ENCODE measurements at regions not wholly inside any gene's neighbourhood (a gene's known extent, or its start where the extent isn't known, plus 50 kb on each side); places are given as distances from the start of the nearest gene placed in this dataset.

GRCh38 chr9:110099236-110100095 is 108.5 kb downstream of the C9orf152 start:
- Histone ChIP-seq H3K9me3 (ENCODE audit: insufficient read depth, low read depth, low read length) (no peaks in the 10 kb centered on the region), H3K4me3 (ENCODE audit: insufficient read depth, low read depth, low read length) (no peak overlapping the region), H3K79me2 (ENCODE audit: insufficient read depth, low read length) (peaks cover 82% of the 10 kb centered on the region), H3K4me1 (ENCODE audit: insufficient read depth, low read length) (peaks cover 40% of the 10 kb centered on the region), H3K9ac (ENCODE audit: low read length) (peak overlapping the region; percentile 43), H3K36me3 (ENCODE audit: insufficient read depth, low read length) (peaks cover 4% of the 10 kb centered on the region), H3K27ac (ENCODE audit: low read depth, low read length) (peak overlapping the region; percentile 48), H2AFZ (ENCODE audit: low read depth, low read length) (no peak overlapping the region), H4K20me1 (ENCODE audit: insufficient read depth, low read length) (peaks cover 81% of the 10 kb centered on the region), H3K4me2 (ENCODE audit: low read length) (peak overlapping the region; percentile 50), H3K27me3 (ENCODE audit: insufficient read depth, low read length) (no peaks in the 10 kb centered on the region)
- H3K36me3 Mint-ChIP-seq (ENCODE audit: low read depth, unreplicated experiment): peaks cover 10% of the 10 kb centered on the region
- no peak overlapping the region for H3K4me3 Mint-ChIP-seq (ENCODE audit: unreplicated experiment)
- peak; percentile 89 for DNase-seq (ENCODE audit: low read depth)
- H3K27me3 Mint-ChIP-seq (ENCODE audit: low read depth, unreplicated experiment): no peaks in the 10 kb centered on the region
- H3K27ac Mint-ChIP-seq (ENCODE audit: unreplicated experiment): peak overlapping the region; percentile 38
- no peaks in the 10 kb centered on the region for H3K9me3 Mint-ChIP-seq (ENCODE audit: unreplicated experiment)
- no peak for TF ChIP-seq CTCF (IDR thresholded peaks at IDR 0.05; ENCODE audit: insufficient read depth, low read depth, low read length)
- no peak for TF ChIP-seq EZH2 (IDR thresholded peaks at IDR 0.05; ENCODE audit: insufficient read depth, low read length)
- peaks cover 61% of the 10 kb centered on the region for H3K4me1 Mint-ChIP-seq (ENCODE audit: low read depth, unreplicated experiment)
- no peak for FAIRE-seq

GRCh38 chr9:110101531-110102161 is 106.3 kb downstream of the C9orf152 start:
- Mint-ChIP-seq H3K9me3 (ENCODE audit: unreplicated experiment) (no peaks in the 10 kb centered on the region), H3K4me3 (ENCODE audit: unreplicated experiment) (no peak overlapping the region), H3K36me3 (ENCODE audit: low read depth, unreplicated experiment) (peaks cover 14% of the 10 kb centered on the region), H3K4me1 (ENCODE audit: low read depth, unreplicated experiment) (peaks cover 72% of the 10 kb centered on the region), H3K27ac (ENCODE audit: unreplicated experiment) (no peak overlapping the region), H3K27me3 (ENCODE audit: low read depth, unreplicated experiment) (no peaks in the 10 kb centered on the region)
- H3K9me3 ChIP-seq (ENCODE audit: insufficient read depth, low read depth, low read length): no peaks in the 10 kb centered on the region
- H3K79me2 ChIP-seq (ENCODE audit: insufficient read depth, low read length): peaks cover 82% of the 10 kb centered on the region
- H3K4me3 ChIP-seq (ENCODE audit: insufficient read depth, low read depth, low read length): no peak overlapping the region
- FAIRE-seq (no peak), DNase-seq (ENCODE audit: low read depth) (no peak)
- H4K20me1 ChIP-seq (ENCODE audit: insufficient read depth, low read length): peaks cover 81% of the 10 kb centered on the region
- TF ChIP-seq CTCF (IDR thresholded peaks at IDR 0.05; ENCODE audit: insufficient read depth, low read depth, low read length): no peak
- TF ChIP-seq EZH2 (IDR thresholded peaks at IDR 0.05; ENCODE audit: insufficient read depth, low read length): no peak
- no peak overlapping the region for H2AFZ ChIP-seq (ENCODE audit: low read depth, low read length)
- peaks cover 4% of the 10 kb centered on the region for H3K36me3 ChIP-seq (ENCODE audit: insufficient read depth, low read length)
- H3K4me2 ChIP-seq (ENCODE audit: low read length): no peak overlapping the region
- H3K4me1 ChIP-seq (ENCODE audit: insufficient read depth, low read length): peaks cover 37% of the 10 kb centered on the region
- H3K27me3 ChIP-seq (ENCODE audit: insufficient read depth, low read length): no peaks in the 10 kb centered on the region
- no peak overlapping the region for H3K27ac ChIP-seq (ENCODE audit: low read depth, low read length)
- H3K9ac ChIP-seq (ENCODE audit: low read length): no peak overlapping the region
